ENCODE measurements at regions not wholly inside any gene's neighbourhood (a gene's known extent, or its start where the extent isn't known, plus 50 kb on each side); places are given as distances from the start of the nearest gene placed in this dataset.

DNA sequence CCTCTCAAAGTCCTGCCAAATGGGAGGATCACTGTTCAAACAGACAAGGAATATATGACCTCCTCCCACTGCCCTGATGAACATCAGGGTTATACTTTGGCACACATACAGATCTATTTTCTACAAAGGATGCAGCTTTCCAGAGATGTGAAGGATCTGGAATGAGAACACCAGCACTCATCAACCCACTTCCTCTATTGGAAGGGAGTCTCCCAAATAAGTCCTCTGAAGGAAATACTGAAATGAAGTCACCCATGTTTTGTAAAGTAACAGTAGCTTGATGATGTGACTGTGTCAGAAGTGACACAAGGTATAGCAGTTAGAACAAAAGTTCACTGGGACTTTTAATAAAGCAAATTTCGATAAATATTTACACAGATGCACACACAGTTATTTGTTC, 104.9 kb downstream of the OGFRL1 start:
- TF ChIP-seq FOXM1 (IDR thresholded peaks at IDR 0.05; ENCODE audit: borderline replicate concordance, low read depth) (no peak), TAF1 (IDR thresholded peaks at IDR 0.05; ENCODE audit: low read depth) (no peak), CREB1 (IDR thresholded peaks at IDR 0.05; ENCODE audit: low read depth) (no peak)

DNA sequence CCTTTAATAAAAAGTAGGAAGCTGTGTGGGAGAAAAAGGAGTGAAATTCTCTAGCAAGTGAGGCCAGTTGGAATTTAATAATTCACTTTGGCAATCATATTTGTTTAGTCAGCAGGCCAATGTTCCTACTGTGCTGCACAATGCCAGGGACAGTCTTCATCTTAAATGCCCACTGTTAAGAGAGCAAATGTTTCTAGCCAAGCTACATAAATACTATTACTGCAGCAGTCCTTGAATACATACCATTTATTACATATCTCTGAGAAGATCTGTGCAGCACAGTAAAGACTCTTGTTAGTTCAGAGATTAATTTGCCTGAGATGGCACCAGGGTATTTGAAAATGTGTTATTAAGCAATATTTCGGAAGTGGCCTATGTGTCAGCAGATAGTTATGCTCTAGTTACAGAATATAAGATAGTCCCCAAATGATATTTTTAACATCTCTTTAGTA, 105.4 kb downstream of the OGFRL1 start:
- no peak for TF ChIP-seq CREB1 (IDR thresholded peaks at IDR 0.05; ENCODE audit: low read depth)
- TF ChIP-seq EGR1 (IDR thresholded peaks at IDR 0.05): no peak
- no peak for TF ChIP-seq FOXM1 (IDR thresholded peaks at IDR 0.05; ENCODE audit: borderline replicate concordance, low read depth)
- TF ChIP-seq, protein P1, sequence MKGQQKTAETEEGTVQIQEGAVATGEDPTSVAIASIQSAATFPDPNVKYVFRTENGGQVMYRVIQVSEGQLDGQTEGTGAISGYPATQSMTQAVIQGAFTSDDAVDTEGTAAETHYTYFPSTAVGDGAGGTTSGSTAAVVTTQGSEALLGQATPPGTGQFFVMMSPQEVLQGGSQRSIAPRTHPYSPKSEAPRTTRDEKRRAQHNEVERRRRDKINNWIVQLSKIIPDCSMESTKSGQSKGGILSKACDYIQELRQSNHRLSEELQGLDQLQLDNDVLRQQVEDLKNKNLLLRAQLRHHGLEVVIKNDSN (IDR thresholded peaks at IDR 0.05): no peak
- no peak for TF ChIP-seq YY1 (IDR thresholded peaks at IDR 0.05; ENCODE audit: low read depth)
- no peak for TF ChIP-seq RAD21 (IDR thresholded peaks at IDR 0.05; ENCODE audit: low read depth)
- TF ChIP-seq, protein P2, sequence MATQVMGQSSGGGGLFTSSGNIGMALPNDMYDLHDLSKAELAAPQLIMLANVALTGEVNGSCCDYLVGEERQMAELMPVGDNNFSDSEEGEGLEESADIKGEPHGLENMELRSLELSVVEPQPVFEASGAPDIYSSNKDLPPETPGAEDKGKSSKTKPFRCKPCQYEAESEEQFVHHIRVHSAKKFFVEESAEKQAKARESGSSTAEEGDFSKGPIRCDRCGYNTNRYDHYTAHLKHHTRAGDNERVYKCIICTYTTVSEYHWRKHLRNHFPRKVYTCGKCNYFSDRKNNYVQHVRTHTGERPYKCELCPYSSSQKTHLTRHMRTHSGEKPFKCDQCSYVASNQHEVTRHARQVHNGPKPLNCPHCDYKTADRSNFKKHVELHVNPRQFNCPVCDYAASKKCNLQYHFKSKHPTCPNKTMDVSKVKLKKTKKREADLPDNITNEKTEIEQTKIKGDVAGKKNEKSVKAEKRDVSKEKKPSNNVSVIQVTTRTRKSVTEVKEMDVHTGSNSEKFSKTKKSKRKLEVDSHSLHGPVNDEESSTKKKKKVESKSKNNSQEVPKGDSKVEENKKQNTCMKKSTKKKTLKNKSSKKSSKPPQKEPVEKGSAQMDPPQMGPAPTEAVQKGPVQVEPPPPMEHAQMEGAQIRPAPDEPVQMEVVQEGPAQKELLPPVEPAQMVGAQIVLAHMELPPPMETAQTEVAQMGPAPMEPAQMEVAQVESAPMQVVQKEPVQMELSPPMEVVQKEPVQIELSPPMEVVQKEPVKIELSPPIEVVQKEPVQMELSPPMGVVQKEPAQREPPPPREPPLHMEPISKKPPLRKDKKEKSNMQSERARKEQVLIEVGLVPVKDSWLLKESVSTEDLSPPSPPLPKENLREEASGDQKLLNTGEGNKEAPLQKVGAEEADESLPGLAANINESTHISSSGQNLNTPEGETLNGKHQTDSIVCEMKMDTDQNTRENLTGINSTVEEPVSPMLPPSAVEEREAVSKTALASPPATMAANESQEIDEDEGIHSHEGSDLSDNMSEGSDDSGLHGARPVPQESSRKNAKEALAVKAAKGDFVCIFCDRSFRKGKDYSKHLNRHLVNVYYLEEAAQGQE (IDR thresholded peaks at IDR 0.05; ENCODE audit: low read depth): no peak
- no peak for TF ChIP-seq EP300 (IDR thresholded peaks at IDR 0.05; ENCODE audit: borderline replicate concordance)

DNA sequence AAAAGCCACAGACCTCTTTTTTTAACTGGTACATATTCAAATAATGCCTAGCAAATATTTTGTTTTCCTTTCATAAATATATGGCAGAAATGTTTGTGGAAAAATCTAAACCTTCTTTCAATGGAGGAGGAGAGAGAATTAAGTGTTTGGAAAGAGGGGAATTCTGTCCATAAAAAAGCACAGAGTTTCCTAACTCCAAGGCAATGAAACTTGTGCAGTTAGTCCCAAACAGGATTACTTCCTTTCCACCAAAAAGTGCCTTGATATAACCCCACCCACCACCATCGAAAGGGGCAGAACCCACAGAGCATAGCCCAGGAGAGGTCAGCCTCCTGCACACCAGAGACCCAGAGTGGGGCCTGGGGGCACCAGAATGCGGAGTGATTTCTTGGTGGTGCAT, 106.3 kb downstream of the OGFRL1 start:
- TF ChIP-seq YY1 (IDR thresholded peaks at IDR 0.05; ENCODE audit: low read depth) (no peak), FOXM1 (IDR thresholded peaks at IDR 0.05; ENCODE audit: borderline replicate concordance, low read depth) (no peak), CEBPB (IDR thresholded peaks at IDR 0.05) (no peak), EGR1 (IDR thresholded peaks at IDR 0.05) (no peak), CREB1 (IDR thresholded peaks at IDR 0.05; ENCODE audit: low read depth) (no peak), EP300 (IDR thresholded peaks at IDR 0.05; ENCODE audit: borderline replicate concordance) (no peak), TEAD4 (IDR thresholded peaks at IDR 0.05) (no peak)
- TF ChIP-seq, protein P3, sequence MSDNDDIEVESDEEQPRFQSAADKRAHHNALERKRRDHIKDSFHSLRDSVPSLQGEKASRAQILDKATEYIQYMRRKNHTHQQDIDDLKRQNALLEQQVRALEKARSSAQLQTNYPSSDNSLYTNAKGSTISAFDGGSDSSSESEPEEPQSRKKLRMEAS (IDR thresholded peaks at IDR 0.05): no peak
- TF ChIP-seq, protein P2 (IDR thresholded peaks at IDR 0.05; ENCODE audit: low read depth): no peak
- TF ChIP-seq, protein P1 (IDR thresholded peaks at IDR 0.05): no peak

DNA sequence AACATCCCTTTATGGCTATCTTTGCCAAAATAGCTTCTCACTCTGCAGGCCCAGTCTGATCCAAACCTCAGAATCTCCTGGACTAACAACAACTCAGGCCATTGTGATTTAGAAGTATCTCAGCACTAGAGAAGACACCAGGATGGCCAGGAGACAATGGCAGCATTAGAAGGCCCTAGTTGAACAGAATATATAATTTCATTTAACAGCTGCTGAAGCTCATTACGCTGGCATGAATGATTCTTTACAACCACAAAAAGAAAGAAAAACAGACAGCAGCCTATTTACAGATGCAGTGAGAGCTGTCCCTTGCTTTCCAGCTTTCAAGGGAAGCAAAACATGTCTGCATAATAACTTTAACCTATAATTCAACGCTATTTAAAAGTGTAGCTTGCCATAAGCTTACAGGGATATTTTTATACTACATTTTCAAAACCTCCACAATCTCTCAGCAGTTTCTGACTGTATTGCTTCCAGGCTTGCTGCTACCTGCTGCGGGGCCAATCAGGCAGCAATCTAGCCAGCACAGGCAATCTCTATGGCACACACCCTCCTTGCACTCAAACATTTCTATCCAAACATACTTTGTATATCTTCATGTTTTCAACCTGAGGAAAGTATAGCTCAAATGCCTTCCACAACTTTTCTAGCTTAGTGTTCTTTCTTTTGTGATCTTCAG, 107.3 kb downstream of the OGFRL1 start:
- TF ChIP-seq, protein P1 (IDR thresholded peaks at IDR 0.05): no peak
- no peak for TF ChIP-seq TAF1 (IDR thresholded peaks at IDR 0.05; ENCODE audit: low read depth)
- no peak for TF ChIP-seq RAD21 (IDR thresholded peaks at IDR 0.05; ENCODE audit: low read depth)
- no peak for TF ChIP-seq ZBTB7A (IDR thresholded peaks at IDR 0.05; ENCODE audit: low read depth)
- TF ChIP-seq TCF12 (IDR thresholded peaks at IDR 0.05; ENCODE audit: low read depth): no peak
- TF ChIP-seq EGR1 (IDR thresholded peaks at IDR 0.05): no peak
- TF ChIP-seq CEBPB (IDR thresholded peaks at IDR 0.05): no peak
- TF ChIP-seq TEAD4 (IDR thresholded peaks at IDR 0.05): no peak
- TF ChIP-seq NFIC (IDR thresholded peaks at IDR 0.05): no peak
- TF ChIP-seq, protein P2 (IDR thresholded peaks at IDR 0.05; ENCODE audit: low read depth): no peak
- no peak for TF ChIP-seq EP300 (IDR thresholded peaks at IDR 0.05; ENCODE audit: borderline replicate concordance)

Data from Ishikawa (cell line).